Activated T-helper 9 cell treated with anti-CD3 and anti-CD28 coated beads, Interleukin-2, amount 50 U/mL, for 16 hours (primary cell): ENCODE measurements at regions not wholly inside any gene's neighbourhood (a gene's known extent, or its start where the extent isn't known, plus 50 kb on each side); places are given as distances from the start of the nearest gene placed in this dataset.
"Not testable (repeated sequence)": the region's sequence is repeated elsewhere in the genome, so short reads cannot be mapped to it uniquely, and the experiment has no call there.

Experiments
- DNase-seq: peaks from one replicate; pipeline ENCODE4 v3.0.0-alpha.2; 2020; ENCODE audit warnings: low read depth

DNA sequence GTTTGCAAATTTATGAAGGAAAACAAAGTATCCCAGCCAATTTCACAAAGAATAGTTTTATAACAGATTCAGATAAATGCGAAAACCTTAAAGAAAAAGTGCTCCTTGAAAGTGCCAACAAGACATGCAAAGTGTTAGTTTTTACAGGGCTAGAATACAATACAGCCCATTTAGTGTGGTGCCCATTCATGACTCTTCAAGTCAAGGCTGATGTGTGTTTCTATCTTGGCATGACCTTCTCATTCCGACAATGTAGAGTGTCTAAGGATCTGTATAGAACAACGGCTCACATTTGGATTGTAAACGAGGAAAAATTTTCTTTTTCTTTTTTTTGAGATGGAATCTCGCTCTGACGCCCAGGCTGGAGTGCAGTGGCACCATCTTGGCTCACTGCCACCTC lies 205.2 kb upstream of the SEMA6A start:
- DNase-seq: no peak

DNA sequence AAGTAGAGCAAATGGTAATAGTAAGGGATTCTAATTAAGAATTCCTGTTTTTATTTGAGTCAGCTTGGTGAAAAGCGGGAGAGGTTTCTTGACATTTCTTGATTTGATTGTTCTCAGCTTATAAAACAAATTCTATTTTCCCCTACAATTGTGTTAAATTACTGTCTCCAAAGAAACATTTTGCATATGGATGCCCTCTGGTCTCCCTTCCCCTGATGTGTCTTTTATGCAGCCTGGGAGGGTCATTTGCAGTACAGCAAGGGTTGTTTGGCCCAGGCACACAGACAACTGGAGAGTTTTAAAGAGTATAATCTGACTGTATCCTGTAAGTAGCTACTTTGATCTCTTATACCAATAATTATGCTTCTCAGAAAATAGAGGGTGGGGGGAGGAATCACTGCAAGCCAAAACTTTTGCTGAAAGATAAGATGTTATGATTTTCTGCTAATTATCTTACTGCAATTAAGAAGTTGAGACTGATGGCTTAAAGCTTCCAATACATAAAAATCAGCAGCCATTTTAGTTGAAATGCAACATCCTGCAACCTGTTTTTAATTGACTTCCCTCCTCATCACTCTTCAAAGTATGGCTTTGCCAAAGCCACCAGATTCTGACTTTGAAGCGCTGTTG lies 204.1 kb upstream of the SEMA6A start:
- no peak for DNase-seq

DNA sequence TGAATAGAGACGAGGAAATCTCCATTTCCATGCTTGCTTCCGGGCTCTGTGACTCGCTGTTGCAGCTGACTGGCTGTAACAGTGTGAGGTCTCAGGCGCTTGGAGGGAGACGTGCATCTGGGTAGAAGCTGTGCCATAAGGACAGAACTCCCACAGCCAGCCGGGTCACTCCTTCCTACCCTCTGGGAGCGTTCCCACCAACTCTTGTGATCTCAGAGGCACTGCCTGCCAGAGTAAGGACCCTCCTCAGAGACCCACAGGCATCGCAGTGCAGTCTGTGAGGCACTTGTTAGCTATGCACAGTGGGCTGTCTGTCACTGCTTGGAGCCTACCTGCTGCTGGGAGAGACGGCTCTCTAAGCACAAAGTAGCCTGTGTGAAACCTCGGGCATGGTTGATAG lies 203.4 kb upstream of the SEMA6A start:
- no peak for DNase-seq

DNA sequence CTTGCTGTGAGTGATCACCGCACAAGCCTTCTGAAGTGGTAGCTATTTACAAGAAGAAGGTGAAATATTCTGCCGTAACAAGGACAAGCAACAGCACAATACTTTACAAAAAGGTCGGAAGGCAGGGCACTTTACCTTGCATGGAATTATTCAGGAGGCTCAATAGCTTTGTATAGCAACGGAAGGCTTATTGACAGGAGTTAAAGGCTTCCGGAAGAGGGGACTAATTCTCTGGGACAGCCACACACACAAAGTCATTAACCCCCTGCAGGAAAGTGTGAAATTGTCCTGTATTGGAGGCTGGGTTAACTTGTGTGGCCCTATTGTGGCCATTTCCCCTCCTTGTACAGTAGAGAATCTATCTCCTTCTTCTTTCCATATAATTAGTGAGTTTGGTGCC lies 199.3 kb upstream of the SEMA6A start:
- DNase-seq: no peak

DNA sequence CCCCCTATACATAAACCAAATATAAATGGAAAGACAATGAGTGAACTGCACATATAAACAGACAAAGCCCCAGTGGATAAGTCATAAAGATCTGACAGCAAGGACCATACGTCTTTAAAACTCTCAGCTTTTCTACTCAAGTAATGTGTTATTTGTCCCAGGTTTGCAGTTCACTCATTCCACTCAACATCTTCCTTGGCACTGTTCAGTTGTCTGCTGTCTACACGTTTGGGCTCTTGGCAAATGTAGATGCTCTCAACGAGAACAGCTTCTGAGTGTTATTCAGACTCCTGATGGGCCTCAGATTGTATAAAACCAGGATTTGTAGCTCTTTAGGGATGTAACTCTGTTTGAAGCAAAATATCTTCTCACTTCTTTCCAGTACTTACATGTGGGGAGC lies 198.2 kb upstream of the SEMA6A start:
- no peak for DNase-seq

DNA sequence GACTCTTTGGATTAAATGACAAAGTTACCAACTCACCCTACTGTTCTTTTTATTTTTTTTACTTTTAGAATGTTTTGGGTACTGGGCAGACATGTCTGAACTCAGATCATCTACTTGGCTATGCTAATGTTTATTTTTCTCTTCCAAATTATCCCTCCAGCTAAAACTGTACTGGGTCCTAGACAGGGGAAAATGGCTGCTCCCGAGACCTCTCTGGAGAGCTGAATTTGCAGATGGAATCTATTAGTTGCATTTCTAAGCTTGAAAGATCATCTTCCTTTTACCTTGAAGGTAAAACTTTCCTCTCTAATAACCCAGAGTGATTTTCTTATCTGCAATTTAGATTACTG lies 197.5 kb upstream of the SEMA6A start:
- no peak for DNase-seq

DNA sequence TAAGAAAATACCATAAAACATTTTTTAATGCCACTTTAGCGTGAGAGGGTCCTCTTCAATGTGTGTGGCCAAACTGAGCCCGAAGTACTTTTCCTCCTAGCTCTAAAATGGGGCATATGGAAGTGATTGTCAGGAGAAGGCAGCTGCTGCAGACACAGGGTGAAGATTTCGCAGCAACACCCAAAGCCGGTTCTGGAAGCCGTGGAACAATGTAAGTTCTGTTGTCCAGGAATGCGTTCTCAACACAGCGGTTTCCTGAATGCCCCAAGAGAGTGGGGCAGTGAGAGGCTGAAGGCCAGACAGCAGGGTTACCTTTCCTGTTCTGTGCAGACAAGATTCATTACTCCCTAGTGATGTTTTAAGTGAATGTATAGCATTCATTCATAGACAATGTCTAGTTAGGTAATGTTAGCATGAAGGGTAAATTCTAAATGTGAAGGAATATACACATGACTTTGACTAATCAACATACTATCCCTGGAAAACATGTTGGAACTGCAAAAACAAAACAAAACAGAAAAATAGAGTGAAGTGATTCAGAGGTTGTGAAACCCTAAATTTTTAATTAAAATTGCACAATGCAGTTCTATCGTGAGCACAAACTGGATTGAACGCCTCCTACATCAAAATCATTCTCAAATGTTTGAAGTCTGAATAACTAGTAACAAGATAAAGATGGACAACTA lies 197.0 kb upstream of the SEMA6A start:
- DNase-seq: no peak

DNA sequence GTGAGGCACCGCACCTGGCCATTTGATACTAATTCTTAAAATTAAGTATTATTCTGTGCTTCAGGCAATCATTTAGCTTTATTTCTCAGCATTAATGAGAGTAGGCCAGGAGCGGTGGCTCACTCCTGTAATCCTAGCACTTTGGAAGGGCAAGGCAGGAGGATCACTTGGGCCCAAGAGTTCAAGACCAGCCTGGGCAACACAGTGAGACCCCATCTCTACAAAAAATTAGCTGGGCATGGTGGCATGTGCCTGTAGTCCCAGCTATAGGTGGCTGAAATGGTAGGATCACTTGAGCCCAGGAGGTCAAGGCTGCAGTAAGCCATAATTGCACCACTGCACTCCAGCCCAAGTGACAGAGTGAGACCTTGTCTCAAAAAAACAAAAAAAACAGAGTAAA lies 195.3 kb upstream of the SEMA6A start:
- not testable (repeated sequence) for DNase-seq

DNA sequence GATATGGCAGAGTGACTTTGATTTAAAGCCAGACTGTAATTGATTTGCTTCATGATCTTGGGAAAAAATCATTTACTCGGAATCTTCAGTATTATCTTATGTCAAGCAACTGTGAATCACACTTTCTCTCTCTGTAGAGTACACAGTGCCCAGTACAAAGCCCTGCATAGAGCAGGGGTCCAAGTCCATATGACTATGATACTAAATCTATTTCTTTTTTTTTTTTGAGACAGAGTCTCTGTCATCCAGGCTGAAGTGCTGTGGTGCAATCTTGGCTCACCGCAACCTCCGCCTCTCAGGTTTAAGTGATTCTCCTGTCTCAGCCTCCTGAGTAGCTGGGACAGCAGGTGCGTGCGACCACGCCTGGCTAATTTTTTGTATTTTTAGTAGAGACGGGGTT lies 194.8 kb upstream of the SEMA6A start:
- DNase-seq: no peak

DNA sequence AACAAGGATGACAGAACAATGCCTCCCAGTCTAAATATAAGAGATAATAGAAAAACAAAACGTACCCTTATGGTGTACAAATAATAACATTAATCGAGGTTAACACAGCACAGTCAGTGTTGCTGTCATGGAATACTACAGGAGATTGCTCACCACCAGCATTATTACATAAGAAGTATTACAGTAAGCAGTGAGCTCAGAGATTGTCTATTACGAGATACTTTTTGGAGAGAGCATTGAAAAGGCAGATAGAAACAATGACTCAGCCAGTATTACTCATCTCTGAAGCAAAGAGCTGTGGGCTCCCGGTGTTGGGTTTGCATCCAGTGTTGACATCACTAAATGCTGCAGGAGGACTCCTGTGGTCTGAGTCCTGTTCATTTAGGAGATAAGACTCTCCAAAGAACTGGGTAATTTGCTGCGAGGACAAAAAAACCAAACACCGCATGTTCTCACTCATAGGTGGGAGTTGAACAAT lies 191.9 kb upstream of the SEMA6A start:
- no peak for DNase-seq

DNA sequence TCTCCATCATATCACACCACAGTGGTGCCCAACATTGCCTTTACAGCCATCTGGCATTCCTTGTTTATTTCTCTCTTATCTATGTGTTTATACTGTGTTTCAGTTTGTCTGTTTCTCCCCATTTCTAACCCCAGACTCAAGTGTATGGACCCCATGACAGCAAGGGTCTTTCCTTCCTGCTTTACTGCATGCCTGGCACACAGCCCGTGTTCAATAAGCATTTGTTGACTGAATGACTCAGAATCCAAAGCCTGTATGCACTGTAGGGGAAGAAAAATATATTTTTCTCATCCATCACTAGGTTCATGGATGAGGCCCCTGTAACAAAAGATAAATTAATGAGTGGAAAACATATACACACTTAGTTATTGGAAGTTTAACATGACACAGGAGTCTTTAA lies 190.8 kb upstream of the SEMA6A start:
- DNase-seq: no peak

DNA sequence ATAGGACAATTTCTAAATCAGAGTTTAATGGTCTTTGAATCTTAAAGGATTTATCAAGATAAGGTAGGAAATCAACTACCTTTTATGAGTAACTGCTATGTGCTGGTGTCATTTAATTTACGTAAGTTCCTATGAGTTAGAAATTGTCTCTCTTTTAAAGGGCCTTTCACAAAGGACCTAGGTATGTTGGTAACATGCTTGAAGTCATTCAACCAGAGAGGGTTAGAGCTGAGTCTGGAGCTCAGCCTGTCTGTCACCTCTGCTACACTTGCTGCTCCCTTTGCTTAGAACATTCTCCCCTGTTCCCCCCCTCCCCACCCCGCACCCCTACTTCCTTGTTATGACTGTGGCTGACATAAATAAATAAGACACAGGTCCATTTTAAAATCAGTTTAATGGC lies 190.3 kb upstream of the SEMA6A start:
- DNase-seq: no peak

DNA sequence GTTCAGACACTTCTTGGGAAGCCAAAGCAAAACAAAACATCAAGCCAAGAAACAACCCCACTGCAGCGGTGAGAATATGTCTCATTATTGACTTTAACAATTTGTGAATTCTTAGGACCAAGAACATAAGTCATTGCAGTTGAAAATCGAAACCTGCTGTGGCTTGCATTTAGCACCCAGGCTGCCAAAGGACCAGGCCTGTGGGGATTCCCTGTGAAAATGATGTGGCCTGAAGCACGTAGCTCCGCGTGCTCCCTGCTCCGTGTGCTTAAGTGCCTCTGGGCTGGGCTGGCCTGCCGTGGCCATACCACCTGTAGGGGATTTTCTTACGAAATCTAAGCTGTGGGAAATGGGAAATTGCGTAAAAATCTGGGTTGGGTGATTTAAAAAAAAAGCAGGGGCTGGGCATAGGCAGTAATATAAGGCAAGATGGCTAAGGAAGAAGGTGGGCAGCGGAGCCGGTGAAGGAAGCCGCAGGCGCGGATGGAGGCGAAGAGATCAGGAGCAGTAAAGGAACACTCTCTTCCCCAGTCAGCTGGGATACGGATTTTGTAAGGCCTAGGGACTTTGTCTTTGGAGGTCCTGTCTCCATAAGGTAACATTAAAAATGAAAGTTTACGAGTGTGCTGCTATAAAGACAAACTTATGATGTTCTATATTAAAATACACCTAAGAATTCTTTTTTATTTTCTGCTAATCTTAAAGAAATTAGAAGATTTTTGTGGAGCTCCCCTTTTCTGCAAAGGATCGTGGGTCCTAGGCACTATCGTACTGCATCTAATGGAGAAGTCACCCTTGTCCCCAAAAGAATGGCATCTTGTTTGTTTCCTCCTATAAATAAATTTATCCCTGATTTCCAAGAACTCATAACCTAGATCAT lies 189.6 kb upstream of the SEMA6A start:
- DNase-seq: no peak

DNA sequence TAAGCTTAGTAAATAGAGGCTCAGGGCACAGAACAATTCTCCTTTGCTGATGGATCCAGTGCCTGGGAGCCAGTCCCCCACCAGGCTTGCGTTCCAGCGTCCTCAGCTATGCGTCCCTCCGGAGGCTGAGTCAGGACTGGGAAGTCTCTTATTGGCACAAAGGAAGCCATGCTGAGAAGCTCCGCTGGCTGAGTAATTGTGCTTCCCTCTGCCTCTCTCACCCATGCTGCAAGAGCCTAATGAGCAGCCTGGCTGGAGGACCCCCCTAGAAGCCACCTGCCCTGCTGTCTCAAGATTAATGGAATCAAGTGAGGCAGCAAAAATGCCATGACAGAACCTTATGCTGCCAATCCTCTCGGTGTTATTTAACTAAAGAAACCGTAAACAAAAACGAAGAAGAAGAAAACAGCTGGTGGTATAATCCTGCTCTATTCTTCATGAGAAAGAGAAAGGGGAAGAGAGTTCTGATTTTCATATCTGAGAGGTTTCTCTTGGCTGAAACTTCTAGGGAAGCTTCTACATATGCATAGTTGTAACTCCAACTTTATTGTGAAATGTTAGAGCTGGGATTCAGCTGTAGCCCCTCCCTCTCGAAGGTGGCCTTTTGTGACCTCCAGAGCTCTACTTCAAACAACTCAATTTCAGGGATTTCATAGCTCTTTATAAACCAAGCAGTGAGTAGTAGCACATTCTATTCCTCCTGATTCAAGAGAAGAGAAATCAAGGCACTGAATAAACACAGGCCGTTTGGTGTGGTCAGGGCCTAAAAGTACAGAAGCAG lies 185.4 kb upstream of the SEMA6A start:
- no peak for DNase-seq

DNA sequence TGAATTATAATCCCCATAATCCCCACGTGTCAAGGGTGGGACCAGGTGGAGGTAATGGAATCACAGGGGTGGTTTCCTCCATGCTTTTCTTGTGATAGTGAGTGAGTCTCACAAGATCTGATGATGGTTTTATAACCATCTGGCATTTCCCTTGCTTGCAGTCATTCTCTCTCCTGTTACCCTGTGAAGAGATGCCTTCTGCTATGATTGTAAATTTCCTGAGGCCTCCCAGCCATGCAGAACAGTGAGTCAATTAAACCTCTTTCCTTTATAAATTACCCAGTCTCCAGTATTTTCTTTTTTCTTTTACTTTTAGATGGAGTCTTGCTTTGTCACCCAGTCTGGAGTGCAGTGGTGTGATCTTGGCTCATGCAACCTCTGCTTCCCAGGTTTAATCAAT lies 182.7 kb upstream of the SEMA6A start:
- no peak for DNase-seq

DNA sequence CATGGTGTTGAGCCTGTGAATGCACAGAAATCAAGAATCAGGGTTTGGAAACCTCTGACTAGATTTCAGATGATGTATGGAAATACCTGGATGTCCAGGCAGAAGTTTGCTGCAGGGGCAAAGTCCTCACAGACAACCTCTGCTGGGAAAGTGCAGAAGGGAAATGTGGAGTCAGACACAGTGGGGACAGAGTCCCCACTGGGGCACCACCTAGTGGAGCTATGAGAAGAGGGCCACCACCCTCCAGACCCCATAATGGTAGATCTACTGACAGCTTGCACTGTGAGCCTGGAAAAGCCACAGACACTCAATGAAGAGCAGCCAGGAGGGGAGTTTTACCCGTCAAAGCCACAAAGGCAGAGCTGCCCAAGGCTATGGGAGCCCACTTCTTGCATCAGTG lies 181.9 kb upstream of the SEMA6A start:
- no peak for DNase-seq

DNA sequence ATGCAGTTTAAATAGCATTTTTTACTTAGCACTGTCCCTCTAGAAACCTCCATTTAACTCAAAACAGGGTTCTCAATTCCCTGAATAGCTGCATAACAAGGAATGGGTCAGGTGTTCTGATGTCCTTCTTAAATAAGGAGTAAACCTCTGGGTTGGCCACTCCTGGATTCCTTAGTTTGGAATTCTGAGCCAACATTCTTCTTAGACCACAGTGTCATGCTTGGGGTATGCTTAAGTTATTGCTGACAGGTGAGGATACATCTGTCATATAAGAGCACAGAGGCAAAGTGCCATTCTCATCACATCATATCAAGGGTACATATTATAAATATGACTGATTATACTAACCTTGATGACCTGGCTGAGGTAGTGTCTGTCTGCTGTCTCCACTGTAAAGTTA lies 179.9 kb upstream of the SEMA6A start:
- no peak for DNase-seq

DNA sequence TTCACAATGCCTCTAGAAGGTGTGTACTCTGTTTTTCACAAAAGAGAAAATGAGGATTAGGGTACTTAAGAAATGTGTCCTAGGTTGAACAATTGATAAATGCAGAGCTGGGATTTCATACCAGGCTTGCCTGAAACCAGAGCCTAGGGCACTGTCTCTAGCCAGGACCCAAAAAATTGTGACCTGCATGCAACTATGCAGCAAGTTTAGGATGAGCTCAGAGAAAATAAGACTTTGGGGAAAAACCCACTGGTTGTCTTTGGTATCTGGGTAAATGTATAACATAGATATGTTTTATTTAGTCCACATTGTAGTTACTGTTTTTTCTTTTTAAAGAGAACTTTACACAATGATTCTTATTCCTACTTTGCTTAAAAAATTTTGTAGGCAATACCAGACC lies 177.1 kb upstream of the SEMA6A start:
- DNase-seq: no peak

DNA sequence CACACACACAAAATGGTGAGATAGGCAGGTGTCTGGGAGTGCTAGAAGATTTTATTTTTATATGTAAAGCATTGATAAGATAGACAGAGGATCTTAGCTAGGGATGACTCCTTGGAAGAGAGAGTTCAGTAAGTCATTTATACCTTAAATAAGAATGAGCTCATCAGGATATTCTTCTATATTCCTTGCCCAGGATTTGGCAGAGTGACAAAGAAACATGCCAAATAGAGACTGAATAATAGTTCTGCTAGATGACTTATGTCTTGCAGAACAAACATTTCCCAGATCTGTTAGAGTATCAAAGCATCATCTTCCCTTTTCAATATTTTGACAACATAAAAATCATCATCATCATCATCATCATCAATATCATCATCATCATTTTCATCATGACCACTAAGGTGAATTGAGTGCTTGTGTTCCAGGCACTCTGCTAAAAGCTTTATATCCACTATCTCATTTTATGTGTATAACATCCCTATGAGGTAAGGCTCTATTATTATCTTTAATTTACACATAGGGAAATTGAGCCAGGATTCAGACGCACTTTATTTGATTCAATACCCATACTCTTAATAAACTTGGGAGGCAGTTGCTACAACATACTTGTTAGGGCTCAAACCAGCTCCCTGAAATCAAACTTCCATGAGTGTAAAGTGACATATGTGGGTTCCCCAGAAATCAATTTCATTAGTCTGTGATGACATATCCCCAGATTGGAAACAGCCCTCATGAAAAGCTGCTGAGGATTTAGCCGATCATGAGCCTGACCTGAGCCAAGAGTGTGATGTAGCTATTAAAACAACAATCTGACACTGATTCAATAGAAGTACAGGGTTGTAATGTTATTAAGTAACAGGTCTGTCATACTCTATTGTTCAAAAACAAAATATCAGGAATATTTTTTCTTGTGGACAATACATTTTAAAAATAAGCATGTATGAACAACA lies 176.3 kb upstream of the SEMA6A start:
- DNase-seq: no peak

DNA sequence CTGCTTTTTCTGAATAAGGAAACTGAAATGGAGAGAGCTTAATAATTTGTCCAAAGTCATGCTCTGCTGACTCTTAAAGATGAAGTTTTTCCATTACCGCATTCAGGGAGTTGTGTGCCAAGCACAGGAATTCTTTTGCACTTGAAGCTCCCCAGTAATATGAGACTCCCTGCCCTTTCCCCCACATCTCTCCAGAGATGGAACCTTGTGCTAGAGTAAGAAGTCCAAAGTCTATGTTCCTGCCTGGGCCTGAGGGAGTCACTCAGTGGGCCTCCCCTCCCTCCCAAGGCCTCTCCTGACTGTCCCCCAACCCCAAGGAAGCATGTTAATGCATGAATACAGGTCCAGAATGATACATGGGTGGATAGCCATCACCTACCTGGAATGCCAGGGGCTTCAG lies 173.3 kb upstream of the SEMA6A start:
- no peak for DNase-seq

DNA sequence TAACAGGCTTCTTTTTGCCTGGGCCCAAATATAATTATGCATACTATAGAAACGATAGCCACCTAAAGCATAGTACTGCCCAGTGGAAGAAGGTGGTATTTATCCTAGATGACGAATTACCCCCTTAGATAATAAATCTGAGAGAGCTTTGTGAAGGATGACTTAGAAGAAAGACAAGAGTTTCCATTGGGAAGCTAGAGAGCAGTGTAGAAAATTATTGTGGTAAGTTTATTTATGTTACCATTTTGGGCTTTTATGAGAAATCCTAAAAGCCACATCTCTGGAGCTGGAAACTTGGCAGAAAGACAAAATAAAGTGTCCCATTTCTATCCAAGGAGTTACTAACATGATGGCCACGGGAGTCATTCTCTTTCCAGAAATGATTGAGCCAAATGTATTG lies 172.0 kb upstream of the SEMA6A start:
- DNase-seq: no peak
